ENCODE measurements at regions not wholly inside any gene's neighbourhood (a gene's known extent, or its start where the extent isn't known, plus 50 kb on each side); places are given as distances from the start of the nearest gene placed in this dataset.

DNA sequence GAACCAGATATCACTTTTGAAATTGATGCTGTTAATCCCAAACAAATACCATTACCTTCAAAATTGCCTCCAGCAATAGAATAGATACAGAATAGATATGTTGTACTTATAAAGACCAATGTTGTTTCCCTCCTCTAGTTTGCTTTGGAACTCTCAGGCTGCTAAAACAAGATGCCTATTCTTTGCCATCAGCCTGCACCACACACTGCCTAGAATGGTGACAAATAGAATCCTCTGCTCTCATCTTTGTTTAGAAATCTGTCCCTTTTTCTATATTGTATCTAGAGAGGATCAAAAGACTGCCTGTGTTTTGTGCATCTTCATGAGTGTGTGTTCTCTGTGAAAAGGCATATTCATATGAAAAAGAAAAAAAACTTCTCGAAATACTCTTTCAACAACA, 349.2 kb upstream of the CCDC54 start:
- TF ChIP-seq, protein P1, sequence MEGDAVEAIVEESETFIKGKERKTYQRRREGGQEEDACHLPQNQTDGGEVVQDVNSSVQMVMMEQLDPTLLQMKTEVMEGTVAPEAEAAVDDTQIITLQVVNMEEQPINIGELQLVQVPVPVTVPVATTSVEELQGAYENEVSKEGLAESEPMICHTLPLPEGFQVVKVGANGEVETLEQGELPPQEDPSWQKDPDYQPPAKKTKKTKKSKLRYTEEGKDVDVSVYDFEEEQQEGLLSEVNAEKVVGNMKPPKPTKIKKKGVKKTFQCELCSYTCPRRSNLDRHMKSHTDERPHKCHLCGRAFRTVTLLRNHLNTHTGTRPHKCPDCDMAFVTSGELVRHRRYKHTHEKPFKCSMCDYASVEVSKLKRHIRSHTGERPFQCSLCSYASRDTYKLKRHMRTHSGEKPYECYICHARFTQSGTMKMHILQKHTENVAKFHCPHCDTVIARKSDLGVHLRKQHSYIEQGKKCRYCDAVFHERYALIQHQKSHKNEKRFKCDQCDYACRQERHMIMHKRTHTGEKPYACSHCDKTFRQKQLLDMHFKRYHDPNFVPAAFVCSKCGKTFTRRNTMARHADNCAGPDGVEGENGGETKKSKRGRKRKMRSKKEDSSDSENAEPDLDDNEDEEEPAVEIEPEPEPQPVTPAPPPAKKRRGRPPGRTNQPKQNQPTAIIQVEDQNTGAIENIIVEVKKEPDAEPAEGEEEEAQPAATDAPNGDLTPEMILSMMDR (IDR thresholded peaks at IDR 0.05), result no peak
- TF ChIP-seq EZH2phosphoT487 (IDR thresholded peaks at IDR 0.05) (no peak), EZH2 (IDR thresholded peaks at IDR 0.05) (no peak)

Data from neural progenitor cell (in vitro differentiated cells).